IPS-NIHi11 (cell line): ENCODE measurements at regions not wholly inside any gene's neighbourhood (a gene's known extent, or its start where the extent isn't known, plus 50 kb on each side); places are given as distances from the start of the nearest gene placed in this dataset.
"Not testable (repeated sequence)": the region's sequence is repeated elsewhere in the genome, so short reads cannot be mapped to it uniquely, and the experiment has no call there.

Source experiments
- DNase-seq: peaks from one replicate; pipeline ENCODE4 v3.0.0; 2012; ENCODE audit warnings: mixed read lengths, low spot score

- DNase-seq, result no peak
These were observed 665.4 kb downstream of the EPM2A start for GRCh38 chr6:145069966-145070365.

- no peak for DNase-seq
These were observed 664.5 kb downstream of the EPM2A start for GRCh38 chr6:145070791-145071190.

- DNase-seq, result no peak
These were observed 663.5 kb downstream of the EPM2A start for GRCh38 chr6:145071836-145072235.

- DNase-seq, result no peak
These were observed 661.5 kb downstream of the EPM2A start for GRCh38 chr6:145073811-145074210.

- DNase-seq, result no peak
These were observed 660.5 kb downstream of the EPM2A start for GRCh38 chr6:145074805-145075204.

GRCh38 chr6:145075425-145075824 is 659.9 kb downstream of the EPM2A start:
- no peak for DNase-seq

- DNase-seq, result no peak
These were observed 659.0 kb downstream of the EPM2A start for GRCh38 chr6:145076115-145076841.

- no peak for DNase-seq
These were observed 657.9 kb downstream of the EPM2A start for GRCh38 chr6:145077382-145077781.

GRCh38 chr6:145080651-145081050 is 654.7 kb downstream of the EPM2A start:
- no peak for DNase-seq

GRCh38 chr6:145081677-145082076 is 653.6 kb downstream of the EPM2A start:
- no peak for DNase-seq

- no peak for DNase-seq
These were observed 653.0 kb downstream of the EPM2A start for GRCh38 chr6:145082359-145082758.

- peak; percentile 16 for DNase-seq
These were observed 649.1 kb downstream of the EPM2A start for GRCh38 chr6:145086197-145086596.

- no peak for DNase-seq
These were observed 648.3 kb downstream of the EPM2A start for GRCh38 chr6:145087034-145087433.

GRCh38 chr6:145090801-145091585 is 644.3 kb downstream of the EPM2A start:
- DNase-seq, result no peak

- DNase-seq, result no peak
These were observed 643.7 kb downstream of the EPM2A start for GRCh38 chr6:145091586-145092142.

- DNase-seq, result no peak
These were observed 642.8 kb downstream of the EPM2A start for GRCh38 chr6:145092554-145092953.

GRCh38 chr6:145093226-145093625 is 642.1 kb downstream of the EPM2A start:
- DNase-seq, result no peak

- no peak for DNase-seq
These were observed 638.5 kb downstream of the EPM2A start for GRCh38 chr6:145096846-145097245.

GRCh38 chr6:145098127-145098526 is 637.2 kb downstream of the EPM2A start:
- not testable (repeated sequence) for DNase-seq

GRCh38 chr6:145099713-145100112 is 635.6 kb downstream of the EPM2A start:
- DNase-seq, result no peak

GRCh38 chr6:145110109-145110508 is 625.2 kb downstream of the EPM2A start:
- DNase-seq, result no peak

GRCh38 chr6:145111407-145111806 is 623.9 kb downstream of the EPM2A start:
- DNase-seq, result not testable (repeated sequence)

GRCh38 chr6:145112711-145113148 is 622.6 kb downstream of the EPM2A start:
- no peak for DNase-seq
